ENCODE measurements at regions not wholly inside any gene's neighbourhood (a gene's known extent, or its start where the extent isn't known, plus 50 kb on each side); places are given as distances from the start of the nearest gene placed in this dataset.

DNA sequence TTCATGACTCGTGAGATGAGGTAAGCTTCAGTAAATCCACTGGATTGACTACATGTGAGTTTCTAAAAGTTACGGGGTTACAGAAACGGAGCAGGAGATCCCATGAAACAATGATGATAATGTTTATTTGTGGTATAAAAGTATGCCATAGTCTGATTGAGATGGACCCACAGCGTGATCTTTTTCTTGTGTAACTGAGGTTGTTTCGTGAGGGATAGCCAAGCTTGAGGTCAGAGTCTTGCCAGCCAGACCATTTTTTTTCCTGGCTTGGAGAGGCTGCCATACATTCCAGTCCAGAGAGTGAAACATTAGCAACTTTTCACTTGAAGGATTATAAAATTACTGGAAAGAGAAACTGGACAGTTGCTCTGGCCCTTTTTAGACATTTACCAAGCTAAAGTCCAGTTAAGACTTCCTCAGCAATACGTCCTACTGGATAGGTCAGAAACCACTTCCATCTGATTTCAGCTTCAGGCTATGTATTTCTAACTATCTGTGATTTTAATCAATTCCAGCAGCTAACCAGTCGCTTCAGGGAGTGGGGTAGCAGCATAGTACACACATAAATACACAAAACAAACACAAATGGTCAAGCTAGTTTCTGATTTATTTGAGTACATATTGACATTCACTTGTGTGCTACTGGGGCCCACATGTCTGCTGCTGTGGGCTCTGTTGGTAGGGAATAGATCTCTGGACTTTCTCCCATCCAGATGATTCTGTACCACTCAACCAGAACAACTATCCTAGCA lies 194.6 kb downstream of the POSTN start:
- TF ChIP-seq, protein P1, sequence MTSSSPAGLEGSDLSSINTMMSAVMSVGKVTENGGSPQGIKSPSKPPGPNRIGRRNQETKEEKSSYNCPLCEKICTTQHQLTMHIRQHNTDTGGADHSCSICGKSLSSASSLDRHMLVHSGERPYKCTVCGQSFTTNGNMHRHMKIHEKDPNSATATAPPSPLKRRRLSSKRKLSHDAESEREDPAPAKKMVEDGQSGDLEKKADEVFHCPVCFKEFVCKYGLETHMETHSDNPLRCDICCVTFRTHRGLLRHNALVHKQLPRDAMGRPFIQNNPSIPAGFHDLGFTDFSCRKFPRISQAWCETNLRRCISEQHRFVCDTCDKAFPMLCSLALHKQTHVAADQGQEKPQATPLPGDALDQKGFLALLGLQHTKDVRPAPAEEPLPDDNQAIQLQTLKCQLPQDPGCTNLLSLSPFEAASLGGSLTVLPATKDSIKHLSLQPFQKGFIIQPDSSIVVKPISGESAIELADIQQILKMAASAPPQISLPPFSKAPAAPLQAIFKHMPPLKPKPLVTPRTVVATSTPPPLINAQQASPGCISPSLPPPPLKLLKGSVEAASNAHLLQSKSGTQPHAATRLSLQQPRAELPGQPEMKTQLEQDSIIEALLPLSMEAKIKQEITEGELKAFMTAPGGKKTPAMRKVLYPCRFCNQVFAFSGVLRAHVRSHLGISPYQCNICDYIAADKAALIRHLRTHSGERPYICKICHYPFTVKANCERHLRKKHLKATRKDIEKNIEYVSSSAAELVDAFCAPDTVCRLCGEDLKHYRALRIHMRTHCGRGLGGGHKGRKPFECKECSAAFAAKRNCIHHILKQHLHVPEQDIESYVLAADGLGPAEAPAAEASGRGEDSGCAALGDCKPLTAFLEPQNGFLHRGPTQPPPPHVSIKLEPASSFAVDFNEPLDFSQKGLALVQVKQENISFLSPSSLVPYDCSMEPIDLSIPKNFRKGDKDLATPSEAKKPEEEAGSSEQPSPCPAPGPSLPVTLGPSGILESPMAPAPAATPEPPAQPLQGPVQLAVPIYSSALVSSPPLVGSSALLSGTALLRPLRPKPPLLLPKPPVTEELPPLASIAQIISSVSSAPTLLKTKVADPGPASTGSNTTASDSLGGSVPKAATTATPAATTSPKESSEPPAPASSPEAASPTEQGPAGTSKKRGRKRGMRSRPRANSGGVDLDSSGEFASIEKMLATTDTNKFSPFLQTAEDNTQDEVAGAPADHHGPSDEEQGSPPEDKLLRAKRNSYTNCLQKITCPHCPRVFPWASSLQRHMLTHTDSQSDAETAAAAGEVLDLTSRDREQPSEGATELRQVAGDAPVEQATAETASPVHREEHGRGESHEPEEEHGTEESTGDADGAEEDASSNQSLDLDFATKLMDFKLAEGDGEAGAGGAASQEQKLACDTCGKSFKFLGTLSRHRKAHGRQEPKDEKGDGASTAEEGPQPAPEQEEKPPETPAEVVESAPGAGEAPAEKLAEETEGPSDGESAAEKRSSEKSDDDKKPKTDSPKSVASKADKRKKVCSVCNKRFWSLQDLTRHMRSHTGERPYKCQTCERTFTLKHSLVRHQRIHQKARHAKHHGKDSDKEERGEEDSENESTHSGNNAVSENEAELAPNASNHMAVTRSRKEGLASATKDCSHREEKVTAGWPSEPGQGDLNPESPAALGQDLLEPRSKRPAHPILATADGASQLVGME (CRISPR knock-in tag; IDR thresholded peaks at IDR 0.05): no peak
- no peak for TF ChIP-seq ELF2 (CRISPR knock-in tag; IDR thresholded peaks at IDR 0.05)
- TF ChIP-seq SP2 (IDR thresholded peaks at IDR 0.05; ENCODE audit: extremely low read depth, low read depth, low read length, poor library complexity, severe bottlenecking): no peak
- TF ChIP-seq, protein P2, sequence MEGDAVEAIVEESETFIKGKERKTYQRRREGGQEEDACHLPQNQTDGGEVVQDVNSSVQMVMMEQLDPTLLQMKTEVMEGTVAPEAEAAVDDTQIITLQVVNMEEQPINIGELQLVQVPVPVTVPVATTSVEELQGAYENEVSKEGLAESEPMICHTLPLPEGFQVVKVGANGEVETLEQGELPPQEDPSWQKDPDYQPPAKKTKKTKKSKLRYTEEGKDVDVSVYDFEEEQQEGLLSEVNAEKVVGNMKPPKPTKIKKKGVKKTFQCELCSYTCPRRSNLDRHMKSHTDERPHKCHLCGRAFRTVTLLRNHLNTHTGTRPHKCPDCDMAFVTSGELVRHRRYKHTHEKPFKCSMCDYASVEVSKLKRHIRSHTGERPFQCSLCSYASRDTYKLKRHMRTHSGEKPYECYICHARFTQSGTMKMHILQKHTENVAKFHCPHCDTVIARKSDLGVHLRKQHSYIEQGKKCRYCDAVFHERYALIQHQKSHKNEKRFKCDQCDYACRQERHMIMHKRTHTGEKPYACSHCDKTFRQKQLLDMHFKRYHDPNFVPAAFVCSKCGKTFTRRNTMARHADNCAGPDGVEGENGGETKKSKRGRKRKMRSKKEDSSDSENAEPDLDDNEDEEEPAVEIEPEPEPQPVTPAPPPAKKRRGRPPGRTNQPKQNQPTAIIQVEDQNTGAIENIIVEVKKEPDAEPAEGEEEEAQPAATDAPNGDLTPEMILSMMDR (IDR thresholded peaks at IDR 0.05 in 2 of 3, conservative IDR thresholded peaks at IDR 0.05 in 1 of 3; ENCODE audit: insufficient read depth in 2 of 3, low read depth in 1 of 3, low read length in 3 of 3): no peak
- TF ChIP-seq, protein P3, sequence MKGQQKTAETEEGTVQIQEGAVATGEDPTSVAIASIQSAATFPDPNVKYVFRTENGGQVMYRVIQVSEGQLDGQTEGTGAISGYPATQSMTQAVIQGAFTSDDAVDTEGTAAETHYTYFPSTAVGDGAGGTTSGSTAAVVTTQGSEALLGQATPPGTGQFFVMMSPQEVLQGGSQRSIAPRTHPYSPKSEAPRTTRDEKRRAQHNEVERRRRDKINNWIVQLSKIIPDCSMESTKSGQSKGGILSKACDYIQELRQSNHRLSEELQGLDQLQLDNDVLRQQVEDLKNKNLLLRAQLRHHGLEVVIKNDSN (CRISPR knock-in tag; IDR thresholded peaks at IDR 0.05): no peak
- TF ChIP-seq NRF1 (conservative IDR thresholded peaks at IDR 0.05 in 1 of 2, IDR thresholded peaks at IDR 0.05 in 1 of 2): no peak
- TF ChIP-seq ZNF696 (CRISPR knock-in tag; conservative IDR thresholded peaks at IDR 0.05): no peak
- no peak for TF ChIP-seq ZEB2 (IDR thresholded peaks at IDR 0.05)
